Activated T-cell treated with anti-CD3 and anti-CD28 coated beads for 48 hours (primary cell): ENCODE measurements at regions not wholly inside any gene's neighbourhood (a gene's known extent, or its start where the extent isn't known, plus 50 kb on each side); places are given as distances from the start of the nearest gene placed in this dataset.

Experiments
- DNase-seq: peaks from one replicate; pipeline ENCODE4 v3.0.0-alpha.2; 2020; ENCODE audit warnings: low read depth

DNA sequence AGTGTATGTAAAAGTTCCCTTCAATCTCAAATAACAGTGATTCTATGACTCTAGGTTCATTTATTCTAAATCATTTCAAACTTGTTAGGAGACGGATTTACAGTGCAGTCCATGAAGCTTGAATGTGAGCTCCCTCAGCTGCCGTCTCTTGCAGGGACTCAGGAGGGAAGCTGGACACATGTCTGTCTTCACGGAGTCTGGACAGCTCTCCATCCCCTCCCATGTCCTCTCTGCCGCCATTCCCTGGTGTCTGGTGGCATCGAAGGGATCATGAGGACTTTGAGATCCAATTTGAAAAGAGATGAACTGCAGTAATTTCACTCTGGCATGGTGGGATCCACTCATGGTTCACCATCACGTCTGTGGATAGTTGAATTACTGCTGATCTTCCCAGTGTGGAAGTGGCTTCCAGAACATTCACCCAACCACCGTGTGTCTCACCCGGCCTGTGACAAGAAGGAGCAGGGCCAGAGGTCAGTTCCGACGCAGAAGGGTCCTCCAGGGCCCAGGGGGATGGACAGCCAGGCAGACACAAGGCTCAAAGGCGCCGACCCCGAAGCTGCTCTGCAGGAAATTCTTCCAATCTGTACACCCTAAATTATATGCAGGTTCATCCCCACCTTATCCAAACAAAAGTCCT is 370.1 kb downstream of the THBS2 start:
- DNase-seq: no peak

GRCh38 chr6:168880271-168880670 is 373.4 kb downstream of the THBS2 start:
- DNase-seq: no peak

- no peak for DNase-seq
These were observed 375.8 kb downstream of the THBS2 start for GRCh38 chr6:168877821-168878282.

DNA sequence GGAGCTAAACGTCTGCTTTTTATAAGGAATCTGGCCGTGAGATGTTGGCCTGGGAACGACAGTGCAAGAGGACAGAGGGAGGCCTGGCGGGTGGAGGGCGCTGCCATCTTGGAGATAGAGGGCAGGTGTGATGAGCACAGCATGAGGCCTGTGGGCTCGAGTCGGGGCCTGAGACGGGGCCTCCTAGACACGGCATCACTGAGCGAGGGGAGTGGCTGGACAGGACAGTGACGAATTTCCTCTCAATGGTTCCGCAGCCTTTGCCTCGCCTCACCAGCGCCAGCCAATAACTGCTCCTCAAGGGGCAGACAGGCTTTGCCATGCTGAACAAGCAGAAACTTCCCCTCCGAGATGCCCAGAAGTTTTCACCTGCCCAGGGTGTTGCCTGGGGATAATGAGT is 376.7 kb downstream of the THBS2 start:
- no peak for DNase-seq

DNA sequence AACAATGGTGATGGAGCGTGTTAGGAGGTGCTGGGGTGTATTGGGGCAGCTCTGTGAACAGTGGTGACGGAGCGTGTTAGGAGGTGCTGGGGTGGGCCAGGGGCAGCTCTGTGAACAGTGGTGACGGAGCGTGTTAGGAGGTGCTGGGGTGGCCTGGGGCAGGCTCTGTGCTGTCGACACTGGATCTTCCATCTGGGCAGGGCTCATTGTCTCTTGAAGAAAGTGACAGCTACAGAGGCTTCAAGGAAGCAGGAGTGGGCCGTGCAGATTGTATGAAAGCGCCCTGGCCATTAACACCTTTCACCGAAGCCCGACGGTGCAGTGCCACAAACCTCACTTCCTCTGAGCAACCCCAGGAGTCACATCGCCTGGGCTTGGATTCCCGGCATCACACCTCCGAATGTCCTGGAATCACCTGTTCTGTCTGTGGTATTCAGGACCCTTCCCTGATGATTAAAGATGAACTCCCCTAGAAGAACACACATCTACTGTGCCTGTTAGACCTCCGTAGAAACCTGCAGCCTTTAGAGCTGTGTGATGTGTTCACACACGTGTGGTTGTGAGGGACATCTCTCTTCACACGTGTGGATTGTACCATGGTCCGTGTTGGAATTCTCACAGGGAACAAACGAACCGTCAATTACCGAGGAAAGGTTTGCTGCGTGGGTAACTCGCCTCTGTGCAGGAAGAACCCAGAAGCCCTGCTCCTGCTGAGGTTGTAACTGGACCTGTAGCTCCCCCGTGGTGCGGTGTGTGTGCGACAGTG is 377.7 kb downstream of the THBS2 start:
- no peak for DNase-seq

DNA sequence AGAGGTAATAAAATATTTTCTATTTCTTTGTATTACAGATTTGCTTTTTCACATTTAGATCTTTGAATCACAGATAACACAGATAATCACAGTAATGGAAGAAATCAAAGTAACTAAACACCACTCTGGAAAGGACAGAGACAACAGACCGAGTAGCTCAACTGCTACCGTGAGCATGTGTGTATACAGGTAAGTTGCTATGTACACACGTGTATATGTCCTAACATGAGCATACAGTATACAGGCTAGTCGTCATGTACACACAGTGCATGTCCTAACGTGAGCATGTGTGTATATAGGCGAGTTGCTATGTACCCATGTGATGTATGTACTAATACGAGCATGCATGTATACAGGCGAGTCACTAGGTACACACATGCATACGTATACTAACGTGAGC is 379.0 kb downstream of the THBS2 start:
- no peak for DNase-seq

DNA sequence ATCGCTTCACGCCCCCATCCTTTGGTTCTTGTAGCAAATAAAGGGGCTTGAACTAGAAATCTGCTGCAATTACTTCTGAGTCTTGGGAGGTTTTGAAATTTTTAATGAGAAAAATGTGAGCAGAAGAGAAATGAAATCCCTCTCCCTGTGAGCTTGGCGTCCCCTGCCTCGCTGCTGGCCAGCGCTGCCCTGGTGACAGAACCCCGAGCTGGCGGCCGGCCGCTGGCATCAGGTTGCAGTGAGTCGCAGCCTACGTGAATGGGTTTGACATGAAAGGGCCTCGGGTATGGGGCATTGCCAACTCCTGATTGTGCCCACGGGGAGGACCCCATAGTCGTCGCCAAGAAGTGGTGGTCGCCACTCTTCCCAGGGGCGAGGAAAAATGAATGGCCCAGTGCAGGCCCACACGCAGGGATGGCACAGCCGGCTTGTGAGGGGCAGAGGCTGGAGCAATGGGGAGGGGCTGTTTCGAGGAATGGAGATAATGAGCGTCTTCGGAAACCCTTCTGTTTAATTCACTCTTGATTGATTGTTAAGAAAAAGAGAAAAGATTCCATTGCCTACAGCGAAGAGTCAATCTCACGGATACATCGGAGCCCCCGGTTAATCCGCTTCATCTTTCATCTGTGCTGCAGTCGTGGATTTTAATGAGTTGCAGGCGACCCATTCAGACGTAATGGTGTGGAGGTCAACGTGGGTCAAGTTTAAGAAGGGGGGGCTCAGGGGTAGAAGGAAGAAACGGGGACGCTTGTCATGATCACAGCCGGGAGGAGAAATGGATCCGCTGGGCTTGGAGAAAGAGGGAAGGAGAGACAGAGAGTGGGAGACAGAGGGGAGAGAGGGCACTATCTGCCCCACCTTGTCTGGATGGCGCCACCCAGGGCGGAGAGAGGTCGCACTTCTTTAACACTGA is 380.1 kb downstream of the THBS2 start:
- no peak for DNase-seq

- DNase-seq: no peak
These were observed 381.9 kb downstream of the THBS2 start for GRCh38 chr6:168871642-168872315.

- no peak for DNase-seq
These were observed 382.7 kb downstream of the THBS2 start for GRCh38 chr6:168870982-168871381.

- DNase-seq: no peak
These were observed 386.2 kb downstream of the THBS2 start for GRCh38 chr6:168867247-168868102.

DNA sequence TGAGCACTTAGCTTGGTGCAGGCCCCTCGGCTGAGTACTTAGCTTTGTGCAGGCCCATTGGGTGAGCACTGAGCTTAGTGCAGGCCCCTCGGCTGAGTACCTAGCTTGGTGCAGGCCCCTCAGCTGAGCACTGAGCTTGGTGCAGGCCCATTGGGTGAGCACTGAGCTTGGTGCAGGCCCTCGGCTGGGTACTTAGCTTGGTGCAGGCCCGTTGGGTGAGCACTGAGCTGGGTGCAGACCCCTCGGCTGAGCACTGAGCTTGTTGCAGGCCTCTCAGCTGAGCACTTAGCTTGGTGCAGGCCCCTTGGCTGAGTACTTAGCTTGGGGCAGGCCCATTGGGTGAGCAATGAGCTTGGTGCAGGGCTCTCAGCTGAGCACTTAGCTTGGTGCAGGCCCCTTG is 387.1 kb downstream of the THBS2 start:
- DNase-seq: no peak

DNA sequence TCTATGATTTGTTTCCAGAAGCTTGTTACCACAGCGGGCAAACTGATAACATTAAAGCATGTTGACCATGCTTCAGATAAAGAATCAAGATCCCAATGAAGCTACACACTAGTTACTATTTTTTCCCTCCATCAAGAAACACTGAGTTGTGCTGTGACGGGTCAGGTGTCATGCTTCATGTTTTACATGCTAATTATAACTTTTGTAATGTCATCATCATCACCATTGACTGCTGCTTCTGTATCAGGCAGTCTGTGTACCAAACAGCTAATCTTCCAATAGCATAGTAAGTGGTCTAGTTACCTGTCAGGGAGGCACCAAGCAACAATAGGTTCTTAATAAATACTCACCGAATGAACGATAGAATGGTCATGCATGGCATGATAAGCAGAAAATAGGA is 388.1 kb downstream of the THBS2 start:
- no peak for DNase-seq

GRCh38 chr6:168864541-168865460 is 388.8 kb downstream of the THBS2 start:
- DNase-seq: no peak

- no peak for DNase-seq
These were observed 390.2 kb downstream of the THBS2 start for GRCh38 chr6:168863467-168863866.

- no peak for DNase-seq
These were observed 391.2 kb downstream of the THBS2 start for GRCh38 chr6:168862346-168862980.

- DNase-seq: no peak
These were observed 392.7 kb downstream of the THBS2 start for GRCh38 chr6:168860987-168861386.

DNA sequence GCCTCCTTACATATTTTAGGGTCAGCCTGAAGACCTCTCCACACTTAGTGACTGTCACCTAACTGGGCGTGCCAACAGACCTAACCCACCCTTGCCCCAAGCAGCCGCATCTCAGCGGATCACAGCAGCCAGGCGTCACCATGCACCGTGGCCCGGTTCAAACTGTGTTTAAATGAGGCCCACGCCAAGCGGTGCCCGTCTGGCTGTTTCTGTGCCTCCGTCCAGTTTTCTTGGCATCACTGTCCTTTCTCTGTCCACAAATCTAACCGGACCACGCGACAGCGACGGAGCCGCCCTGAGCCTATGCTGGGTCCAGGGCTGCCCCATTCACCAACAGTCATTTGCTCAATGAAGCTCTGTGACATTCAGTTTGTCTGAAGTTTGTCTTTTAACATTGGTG is 393.3 kb downstream of the THBS2 start:
- DNase-seq: no peak

- DNase-seq: no peak
These were observed 394.7 kb downstream of the THBS2 start for GRCh38 chr6:168858926-168859325.

DNA sequence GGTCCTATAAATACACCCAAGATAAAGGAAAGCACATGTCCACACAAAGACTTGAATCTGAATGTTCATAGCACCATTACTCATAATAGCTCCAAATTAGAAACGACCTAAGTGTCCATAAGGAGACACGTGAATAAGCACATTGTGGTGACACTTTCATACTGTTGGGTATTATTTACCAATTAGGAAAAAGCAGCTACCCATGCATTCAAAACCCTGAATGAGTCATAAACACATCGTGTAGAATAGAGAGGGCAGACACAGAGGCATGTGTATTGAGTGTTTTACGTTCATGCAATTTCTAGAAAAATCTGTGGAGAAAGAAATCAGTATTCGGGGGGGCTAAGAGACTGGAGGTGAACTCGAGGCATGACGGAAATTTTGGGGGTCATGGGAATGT is 396.7 kb downstream of the THBS2 start:
- DNase-seq: no peak
